AG08396 (cell line): ENCODE measurements at regions not wholly inside any gene's neighbourhood (a gene's known extent, or its start where the extent isn't known, plus 50 kb on each side); places are given as distances from the start of the nearest gene placed in this dataset.

Source experiments
- DNase-seq: peaks from one replicate; pipeline ENCODE4 v3.0.0; 2012; ENCODE audit warnings: low spot score, mixed read lengths

- no peak for DNase-seq
Observed at GRCh38 chr1:181327796-181328195, 155.5 kb upstream of the CACNA1E start.

GRCh38 chr1:181334724-181335123, 148.6 kb upstream of the CACNA1E start:
- no peak for DNase-seq

- DNase-seq, result no peak
Observed at GRCh38 chr1:181335631-181336030, 147.7 kb upstream of the CACNA1E start.

- no peak for DNase-seq
Observed at GRCh38 chr1:181341026-181341632, 142.2 kb upstream of the CACNA1E start.

GRCh38 chr1:181344091-181344490, 139.2 kb upstream of the CACNA1E start:
- DNase-seq, result no peak

GRCh38 chr1:181345146-181345545, 138.2 kb upstream of the CACNA1E start:
- no peak for DNase-seq

GRCh38 chr1:181347495-181348390, 135.6 kb upstream of the CACNA1E start:
- no peak for DNase-seq

- DNase-seq, result no peak
Observed at GRCh38 chr1:181349512-181349911, 133.8 kb upstream of the CACNA1E start.

GRCh38 chr1:181350131-181350530, 133.2 kb upstream of the CACNA1E start:
- no peak for DNase-seq

GRCh38 chr1:181351740-181352139, 131.6 kb upstream of the CACNA1E start:
- no peak for DNase-seq

- DNase-seq, result no peak
Observed at GRCh38 chr1:181352695-181353094, 130.6 kb upstream of the CACNA1E start.

GRCh38 chr1:181353526-181353925, 129.8 kb upstream of the CACNA1E start:
- DNase-seq, result no peak

- no peak for DNase-seq
Observed at GRCh38 chr1:181354865-181355264, 128.5 kb upstream of the CACNA1E start.

GRCh38 chr1:181356505-181357340, 126.6 kb upstream of the CACNA1E start:
- no peak for DNase-seq

- DNase-seq, result no peak
Observed at GRCh38 chr1:181359012-181359411, 124.3 kb upstream of the CACNA1E start.

- DNase-seq, result no peak
Observed at GRCh38 chr1:181364801-181365200, 118.5 kb upstream of the CACNA1E start.

- DNase-seq, result no peak
Observed at GRCh38 chr1:181366910-181367309, 116.4 kb upstream of the CACNA1E start.

- DNase-seq, result no peak
Observed at GRCh38 chr1:181369416-181369815, 113.9 kb upstream of the CACNA1E start.

GRCh38 chr1:181383695-181384094, 99.6 kb upstream of the CACNA1E start:
- DNase-seq, result no peak

GRCh38 chr1:181386340-181386739, 97.0 kb upstream of the CACNA1E start:
- DNase-seq, result no peak

- DNase-seq, result no peak
Observed at GRCh38 chr1:181386951-181387350, 96.4 kb upstream of the CACNA1E start.

GRCh38 chr1:181387702-181388101, 95.6 kb upstream of the CACNA1E start:
- DNase-seq, result no peak
